Naive B cell (primary cell): ENCODE measurements at regions not wholly inside any gene's neighbourhood (a gene's known extent, or its start where the extent isn't known, plus 50 kb on each side); places are given as distances from the start of the nearest gene placed in this dataset.

Source experiments
- ATAC-seq, 2 donors: fragments of 150-1000 bp; cut with Tn5 transposase; 2 replicates each; pipeline ENCODE4 v1.10.0; 2021; ENCODE audit warnings: low read depth in 2 of 2, mild to moderate bottlenecking in 2 of 2, moderate library complexity in 2 of 2
- DNase-seq: peaks from one replicate; pipeline ENCODE4 v3.0.0; 2022
- H3K27ac Mint-ChIP-seq, 6 donors: one replicate each; pipeline ENCODE4 v1.8.0; 2020 to 2022; ENCODE audit warnings: mild to moderate bottlenecking in 6 of 6, mixed read lengths in 6 of 6, moderate library complexity in 5 of 6, inconsistent platforms in 2 of 6
- H3K27me3 Mint-ChIP-seq, 3 donors: one replicate each; pipeline ENCODE4 v1.8.0; 2021 to 2022; ENCODE audit warnings: mixed read lengths in 3 of 3, mild to moderate bottlenecking in 1 of 3
- H3K36me3 Mint-ChIP-seq, 2 donors: one replicate each; pipeline ENCODE4 v1.8.0; 2020 to 2022; ENCODE audit warnings: mixed read lengths in 2 of 2, inconsistent platforms in 1 of 2, mild to moderate bottlenecking in 1 of 2
- H3K4me1 Mint-ChIP-seq, 3 donors: one replicate each; pipeline ENCODE4 v1.8.0; 2020 to 2022; ENCODE audit warnings: mixed read lengths in 3 of 3, inconsistent platforms in 1 of 3, mild to moderate bottlenecking in 1 of 3, moderate library complexity in 1 of 3
- H3K4me3 Mint-ChIP-seq, 8 donors: one replicate each; pipeline ENCODE4 v1.8.0; 2020 to 2022; ENCODE audit warnings: mild to moderate bottlenecking in 8 of 8, mixed read lengths in 8 of 8, moderate library complexity in 8 of 8, inconsistent platforms in 2 of 8
- H3K9me3 Mint-ChIP-seq, 7 donors: one replicate each; pipeline ENCODE4 v1.8.0; 2020 to 2022; ENCODE audit warnings: mixed read lengths in 7 of 7, mild to moderate bottlenecking in 5 of 7, inconsistent platforms in 2 of 7, moderate library complexity in 1 of 7

DNA sequence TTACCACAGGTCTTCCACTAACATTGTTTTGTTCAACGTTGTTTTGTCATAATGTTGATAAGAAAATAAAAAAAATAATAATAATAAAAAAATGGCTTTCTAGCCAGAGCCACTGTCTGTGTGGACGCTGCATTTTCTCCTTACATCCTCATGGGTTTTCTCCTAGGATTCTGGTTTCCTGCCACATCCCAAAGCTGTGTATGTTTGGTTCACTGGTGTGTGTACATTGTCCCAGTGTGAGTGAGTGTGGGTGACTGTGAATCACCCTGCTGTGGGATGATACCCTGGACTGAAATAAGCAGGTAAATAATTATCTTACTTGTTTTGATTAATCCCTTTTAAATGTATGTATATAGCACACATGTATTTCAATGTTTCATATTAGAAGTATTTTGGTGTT, 2154.4 kb upstream of the AGA start:
- Mint-ChIP-seq H3K27ac (no peak overlapping the region), H3K36me3 (no peaks in the 10 kb centered on the region), H3K9me3 (peaks cover 0 to 1% (median 0%) of the 10 kb centered on the region in 7 donors), H3K4me1 (no peaks in the 10 kb centered on the region), H3K27me3 (no peaks in the 10 kb centered on the region), H3K4me3 (no peak overlapping the region)
- ATAC-seq: no peak
- DNase-seq: no peak

DNA sequence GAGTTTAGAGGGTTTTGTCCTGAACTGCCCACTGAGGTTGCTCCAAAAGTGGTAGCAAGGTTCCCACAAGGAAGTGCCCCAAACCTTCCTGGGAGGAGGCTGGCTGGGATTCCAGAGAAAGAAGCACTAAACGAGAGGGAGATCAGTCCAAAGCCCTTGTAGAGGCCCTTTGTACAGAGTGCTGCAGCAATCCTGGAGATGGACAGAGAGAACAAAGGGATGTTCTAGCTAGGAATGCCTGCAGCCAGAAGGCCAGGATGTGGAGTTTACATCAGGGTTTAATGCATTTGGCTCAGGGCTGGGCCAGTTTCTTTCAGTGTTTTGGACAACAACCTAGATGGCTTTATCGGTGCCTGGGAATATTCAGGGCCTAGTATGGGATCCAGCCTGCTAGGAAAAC, 2155.1 kb upstream of the AGA start:
- Mint-ChIP-seq H3K36me3 (no peaks in the 10 kb centered on the region), H3K9me3 (peaks cover 0 to 1% (median 0%) of the 10 kb centered on the region in 7 donors), H3K27ac (no peak overlapping the region), H3K4me1 (no peaks in the 10 kb centered on the region), H3K27me3 (no peaks in the 10 kb centered on the region), H3K4me3 (no peak overlapping the region)
- ATAC-seq: no peak
- DNase-seq: no peak

DNA sequence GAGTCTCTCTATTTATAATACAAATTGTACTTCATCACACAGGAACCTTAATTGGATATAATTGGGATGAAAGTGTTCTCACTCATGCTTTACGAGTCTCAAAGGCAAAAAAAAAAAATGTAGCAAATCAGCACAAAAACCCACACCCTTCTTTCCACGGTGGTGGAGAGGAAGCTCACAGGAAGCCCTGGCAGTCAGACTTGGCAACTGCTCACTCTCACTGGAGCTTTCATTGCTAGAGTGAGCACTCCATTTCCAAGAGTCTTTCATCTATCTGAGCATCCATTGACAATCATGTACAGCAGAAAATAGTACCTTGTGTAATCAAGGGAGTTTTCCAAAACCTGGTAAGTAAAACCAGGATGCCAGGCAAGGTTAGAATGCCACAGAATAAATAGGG, 2159.4 kb upstream of the AGA start:
- peak overlapping the region in 1 of 6 donors; percentile 59 for H3K27ac Mint-ChIP-seq
- DNase-seq (no peak), ATAC-seq (no peak)
- no peaks in the 10 kb centered on the region for H3K9me3 Mint-ChIP-seq
- H3K4me3 Mint-ChIP-seq: no peak overlapping the region
- no peaks in the 10 kb centered on the region for H3K36me3 Mint-ChIP-seq
- H3K27me3 Mint-ChIP-seq: no peaks in the 10 kb centered on the region
- H3K4me1 Mint-ChIP-seq: no peaks in the 10 kb centered on the region

- no peaks in the 10 kb centered on the region for H3K9me3 Mint-ChIP-seq
- no peak for ATAC-seq
- H3K4me1 Mint-ChIP-seq: no peaks in the 10 kb centered on the region
- H3K27ac Mint-ChIP-seq: no peak overlapping the region
- H3K27me3 Mint-ChIP-seq: no peaks in the 10 kb centered on the region
- no peaks in the 10 kb centered on the region for H3K36me3 Mint-ChIP-seq
- H3K4me3 Mint-ChIP-seq: no peak overlapping the region
- DNase-seq: no peak
Observed at GRCh38 chr4:179605196-179605595, 2163.0 kb upstream of the AGA start.

GRCh38 chr4:179607003-179607402, 2164.8 kb upstream of the AGA start:
- H3K4me1 Mint-ChIP-seq: no peaks in the 10 kb centered on the region
- H3K27ac Mint-ChIP-seq: no peak overlapping the region
- no peak overlapping the region for H3K4me3 Mint-ChIP-seq
- no peak for ATAC-seq
- DNase-seq: no peak
- no peaks in the 10 kb centered on the region for H3K9me3 Mint-ChIP-seq
- H3K27me3 Mint-ChIP-seq: no peaks in the 10 kb centered on the region
- H3K36me3 Mint-ChIP-seq: no peaks in the 10 kb centered on the region

DNA sequence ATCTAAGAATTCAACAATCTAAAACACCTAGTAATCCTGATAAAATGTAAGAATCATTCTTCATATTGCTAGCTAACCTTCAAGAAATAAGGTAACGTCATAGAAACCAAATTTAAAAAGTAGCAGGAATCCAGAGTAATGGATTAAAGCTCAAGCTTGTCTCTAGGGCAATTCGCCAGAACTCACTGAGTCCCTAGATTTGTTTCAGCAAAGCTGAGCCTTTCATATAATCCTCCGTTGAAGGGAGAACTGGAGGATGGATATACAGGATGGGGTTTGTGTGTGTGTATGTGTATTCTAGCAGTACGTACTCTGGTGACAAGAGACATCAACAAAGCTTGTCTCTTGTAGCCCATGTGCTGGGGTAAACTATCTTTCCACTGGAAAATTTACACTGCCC, 2173.5 kb upstream of the AGA start:
- no peak overlapping the region for H3K4me3 Mint-ChIP-seq
- H3K4me1 Mint-ChIP-seq: no peaks in the 10 kb centered on the region
- no peaks in the 10 kb centered on the region for H3K36me3 Mint-ChIP-seq
- peaks cover 0 to 15% (median 0%) of the 10 kb centered on the region in 7 donors for H3K9me3 Mint-ChIP-seq
- DNase-seq (no peak), ATAC-seq (no peak)
- no peaks in the 10 kb centered on the region for H3K27me3 Mint-ChIP-seq
- no peak overlapping the region for H3K27ac Mint-ChIP-seq

DNA sequence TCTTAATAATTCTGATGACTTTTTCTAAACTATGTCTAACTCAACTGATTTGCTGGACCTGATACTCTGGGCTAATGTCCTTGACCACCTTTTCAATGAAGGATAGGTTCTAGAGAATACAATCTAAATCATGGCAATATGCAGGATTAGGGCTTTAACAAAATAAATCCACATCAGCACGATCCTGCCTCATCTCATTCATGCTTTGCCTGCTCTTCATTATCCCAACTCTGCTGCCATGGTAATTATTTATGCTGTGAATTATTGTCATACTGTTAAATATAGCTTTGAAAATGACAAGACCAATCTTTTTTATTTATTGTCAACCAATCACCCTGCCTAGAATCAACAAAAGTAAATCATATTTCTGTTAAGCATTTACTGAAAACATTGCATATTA, 2176.7 kb upstream of the AGA start:
- no peak overlapping the region for H3K4me3 Mint-ChIP-seq
- DNase-seq: no peak
- H3K36me3 Mint-ChIP-seq: no peaks in the 10 kb centered on the region
- ATAC-seq: no peak
- no peaks in the 10 kb centered on the region for H3K27me3 Mint-ChIP-seq
- no peaks in the 10 kb centered on the region for H3K4me1 Mint-ChIP-seq
- H3K9me3 Mint-ChIP-seq: no peaks in the 10 kb centered on the region
- H3K27ac Mint-ChIP-seq: no peak overlapping the region

GRCh38 chr4:179624768-179625181, 2182.5 kb upstream of the AGA start:
- H3K27me3 Mint-ChIP-seq: no peaks in the 10 kb centered on the region
- no peaks in the 10 kb centered on the region for H3K36me3 Mint-ChIP-seq
- no peaks in the 10 kb centered on the region for H3K4me1 Mint-ChIP-seq
- H3K9me3 Mint-ChIP-seq: peaks cover 0 to 2% (median 0%) of the 10 kb centered on the region in 7 donors
- DNase-seq (no peak), ATAC-seq (no peak)
- no peak overlapping the region for H3K4me3 Mint-ChIP-seq
- no peak overlapping the region for H3K27ac Mint-ChIP-seq

GRCh38 chr4:179625406-179625805, 2183.2 kb upstream of the AGA start:
- peaks cover 0 to 2% (median 0%) of the 10 kb centered on the region in 7 donors for H3K9me3 Mint-ChIP-seq

GRCh38 chr4:179626687-179627086, 2184.4 kb upstream of the AGA start:
- H3K4me1 Mint-ChIP-seq: no peaks in the 10 kb centered on the region
- no peak overlapping the region for H3K4me3 Mint-ChIP-seq
- peaks cover 0 to 2% (median 0%) of the 10 kb centered on the region in 7 donors for H3K9me3 Mint-ChIP-seq
- no peak for ATAC-seq
- no peaks in the 10 kb centered on the region for H3K27me3 Mint-ChIP-seq
- DNase-seq: no peak
- H3K27ac Mint-ChIP-seq: no peak overlapping the region
- H3K36me3 Mint-ChIP-seq: no peaks in the 10 kb centered on the region

More at GRCh38 chr4:179625406-179625805, 2183.2 kb upstream of the AGA start:
- H3K27me3 Mint-ChIP-seq: no peaks in the 10 kb centered on the region
- no peaks in the 10 kb centered on the region for H3K36me3 Mint-ChIP-seq
- DNase-seq: no peak
- H3K4me1 Mint-ChIP-seq: no peaks in the 10 kb centered on the region
- H3K4me3 Mint-ChIP-seq: no peak overlapping the region
- no peak for ATAC-seq
- H3K27ac Mint-ChIP-seq: no peak overlapping the region

DNA sequence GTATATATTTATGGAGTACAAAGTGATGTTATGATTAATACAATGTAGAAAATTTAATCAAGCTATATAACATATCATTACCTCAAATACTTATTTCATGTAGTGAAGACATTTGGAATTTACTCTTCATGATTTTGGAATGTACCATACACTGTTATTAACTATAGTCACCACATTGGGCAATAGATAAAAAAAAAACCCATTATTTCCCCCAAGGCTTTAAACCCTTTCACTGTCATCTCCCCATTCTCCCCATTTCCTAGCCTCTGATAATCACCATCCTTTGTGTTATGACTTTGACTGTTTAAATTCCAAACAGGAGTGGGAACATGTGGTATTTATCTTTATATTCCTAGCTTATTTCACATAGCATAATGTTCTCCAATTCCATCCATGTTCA, 2189.1 kb upstream of the AGA start:
- DNase-seq (no peak), ATAC-seq (no peak)
- Mint-ChIP-seq H3K27me3 (no peaks in the 10 kb centered on the region), H3K4me3 (no peak overlapping the region), H3K36me3 (no peaks in the 10 kb centered on the region), H3K4me1 (no peaks in the 10 kb centered on the region), H3K27ac (peak overlapping the region in 1 of 6 donors; percentile 35), H3K9me3 (peaks cover 0 to 6% (median 0%) of the 10 kb centered on the region in 7 donors)

- DNase-seq (no peak), ATAC-seq (no peak)
- Mint-ChIP-seq H3K4me1 (no peaks in the 10 kb centered on the region), H3K27ac (no peak overlapping the region), H3K27me3 (no peaks in the 10 kb centered on the region), H3K9me3 (peaks cover 0 to 6% (median 0%) of the 10 kb centered on the region in 7 donors), H3K36me3 (no peaks in the 10 kb centered on the region), H3K4me3 (peak overlapping the region in 1 of 8 donors; percentile 6)
Observed at GRCh38 chr4:179634862-179635261, 2192.6 kb upstream of the AGA start.

DNA sequence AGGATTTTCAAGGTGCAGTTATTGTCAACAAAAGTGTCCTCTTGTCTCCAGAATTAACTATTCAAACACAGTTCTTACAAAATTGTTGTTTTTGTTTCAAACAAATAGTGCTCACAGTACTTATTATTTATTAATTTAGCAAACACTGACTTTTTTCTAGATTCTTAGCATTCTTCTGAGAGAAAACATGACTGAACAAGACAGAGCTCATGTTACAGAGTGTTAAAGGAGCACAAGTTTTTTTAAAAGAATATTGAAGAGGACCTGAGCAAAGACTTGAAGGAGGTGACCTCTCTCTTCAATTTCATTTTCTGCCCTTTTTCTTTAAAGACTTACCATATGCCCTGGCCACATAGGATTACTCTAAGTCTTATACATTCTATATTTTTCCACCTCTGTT, 2220.3 kb upstream of the AGA start:
- H3K4me1 Mint-ChIP-seq: no peaks in the 10 kb centered on the region
- no peak overlapping the region for H3K27ac Mint-ChIP-seq
- no peak overlapping the region for H3K4me3 Mint-ChIP-seq
- no peak for DNase-seq
- H3K27me3 Mint-ChIP-seq: no peaks in the 10 kb centered on the region
- H3K9me3 Mint-ChIP-seq: peaks cover 0 to 14% (median 8%) of the 10 kb centered on the region in 7 donors
- ATAC-seq: no peak
- peaks cover 0 to 9% of the 10 kb centered on the region in 2 donors for H3K36me3 Mint-ChIP-seq

GRCh38 chr4:179663641-179664429, 2221.6 kb upstream of the AGA start:
- Mint-ChIP-seq H3K27ac (no peak overlapping the region), H3K4me3 (no peak overlapping the region), H3K4me1 (no peaks in the 10 kb centered on the region), H3K27me3 (no peaks in the 10 kb centered on the region), H3K9me3 (peaks cover 0 to 14% (median 8%) of the 10 kb centered on the region in 7 donors), H3K36me3 (peaks cover 0 to 9% of the 10 kb centered on the region in 2 donors)
- DNase-seq (no peak), ATAC-seq (no peak)
